ENCODE measurements at regions not wholly inside any gene's neighbourhood (a gene's known extent, or its start where the extent isn't known, plus 50 kb on each side); places are given as distances from the start of the nearest gene placed in this dataset.

DNA sequence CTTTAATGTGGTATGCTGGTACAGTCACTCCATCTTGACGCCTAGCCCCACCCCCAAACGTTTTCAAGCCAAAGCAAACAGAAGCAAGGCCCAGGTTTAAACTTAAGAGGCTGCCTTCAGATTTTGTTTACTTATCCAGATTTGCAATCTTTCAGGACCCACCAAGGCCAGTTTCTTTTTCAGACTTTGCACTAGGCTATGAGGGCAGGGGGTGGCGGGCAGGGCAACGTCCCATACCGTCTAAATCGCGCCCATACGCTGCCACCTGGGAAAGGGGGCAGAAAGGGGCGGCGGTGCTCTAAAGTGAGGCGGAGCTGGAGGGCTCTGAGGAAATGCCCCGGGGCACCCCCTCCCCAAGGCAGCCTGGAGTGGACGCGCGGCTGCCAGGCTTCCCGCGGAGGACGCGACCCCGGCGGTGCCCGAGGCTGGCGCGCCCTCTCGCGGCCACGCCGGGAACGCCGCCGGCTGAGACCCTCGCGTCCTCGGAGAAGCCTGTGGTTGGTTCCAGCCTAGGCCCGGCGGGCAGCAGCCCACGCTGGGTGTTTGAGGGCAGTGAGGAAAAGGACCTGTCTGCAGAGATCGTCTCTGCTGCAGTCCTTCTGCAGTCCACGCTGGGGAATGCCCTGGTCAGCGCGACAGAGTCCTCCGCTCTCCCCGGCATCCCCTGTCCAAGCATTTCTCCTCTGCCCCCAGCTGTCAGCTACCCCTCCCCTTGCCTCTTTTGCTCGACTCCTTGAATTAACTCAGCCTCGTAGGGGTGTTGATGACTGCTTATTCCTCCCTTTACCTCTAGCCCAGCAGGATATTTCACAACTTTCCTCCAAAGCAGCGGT lies 93.7 kb upstream of the PRNP start:
- TF ChIP-seq CTCF (IDR thresholded peaks at IDR 0.05) (peak; percentile 78 to 95 (median 90)), POLR2A (IDR thresholded peaks at IDR 0.05) (no peak)

All from uterus (tissue), 2 donors.